ENCODE measurements at regions not wholly inside any gene's neighbourhood (a gene's known extent, or its start where the extent isn't known, plus 50 kb on each side); places are given as distances from the start of the nearest gene placed in this dataset.

DNA sequence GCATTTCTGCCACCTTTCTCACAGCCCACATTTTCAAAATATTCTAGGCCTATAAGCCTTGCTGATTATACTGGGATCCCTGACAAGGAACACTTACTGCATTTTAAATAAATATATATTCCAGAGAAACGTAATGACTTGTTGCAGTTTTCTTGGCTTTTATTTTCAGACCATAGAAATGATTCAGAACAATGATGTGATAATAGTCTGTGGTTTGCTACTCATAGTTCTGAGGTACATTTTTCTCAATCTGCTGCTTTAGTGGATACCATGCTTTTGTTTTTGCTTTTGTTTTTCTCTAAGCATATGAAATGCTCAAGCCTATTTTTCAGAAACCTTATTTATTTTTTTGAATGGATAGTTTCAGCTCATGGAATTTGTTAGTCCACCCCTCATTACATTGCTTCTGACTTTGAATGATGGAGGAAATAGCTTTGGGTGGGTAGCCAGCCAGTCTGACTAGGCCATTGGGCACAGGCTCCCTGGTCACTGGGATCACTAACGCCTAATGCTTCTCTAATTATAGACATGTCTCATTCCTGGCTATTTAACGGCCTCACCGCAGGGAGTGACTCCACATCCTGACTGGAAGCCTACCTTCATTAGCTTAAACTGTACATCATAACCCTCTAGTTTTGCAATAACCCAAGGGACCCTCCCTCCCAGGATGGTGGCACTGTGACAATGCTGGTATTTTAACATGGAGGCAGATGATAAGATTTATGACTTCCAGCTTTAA is 66.1 kb downstream of the MBL2 start:
- WGBS, 3 donors: 81 to 88% (median 85%) methylated on average over 4 of the region's 4 CpGs
- DNase-seq (no peak), FAIRE-seq (no peak)
- Histone ChIP-seq H3K27me3 (ENCODE audit: control insufficient read depth in 3 of 3, insufficient read depth in 3 of 3, low read length in 3 of 3) (no peaks in the 10 kb centered on the region), H3K4me3 (ENCODE audit: low read depth in 1 of 3, low read length in 3 of 3) (no peak overlapping the region), H3K9me3 (ENCODE audit: control insufficient read depth in 2 of 2, insufficient read depth in 1 of 2, low read depth in 1 of 2, low read length in 1 of 2) (no peaks in the 10 kb centered on the region), H3K4me1 (ENCODE audit: control insufficient read depth in 3 of 3, insufficient read depth in 2 of 3, low read depth in 1 of 3, low read length in 2 of 3) (no peaks in the 10 kb centered on the region), H3K36me3 (ENCODE audit: control insufficient read depth in 3 of 3, insufficient read depth in 2 of 3, low read depth in 1 of 3, low read length in 3 of 3) (no peaks in the 10 kb centered on the region), H3K27ac (ENCODE audit: low read depth in 1 of 3, low read length in 2 of 3) (no peak overlapping the region)
